Stimulated activated CD4-positive, alpha-beta T cell treated with anti-CD3 and anti-CD28 coated beads, Interleukin-2, amount 100 ng/mL, for 24 hours (primary cell): ENCODE measurements at regions not wholly inside any gene's neighbourhood (a gene's known extent, or its start where the extent isn't known, plus 50 kb on each side); places are given as distances from the start of the nearest gene placed in this dataset.
A peak's percentile ranks its signal among the peaks of the same experiment; 100 is the strongest.

Source experiments
- DNase-seq, 2 donors: peaks; one replicate each; pipeline ENCODE4 v3.0.0-alpha.2; 2020

- no peak for DNase-seq
These were observed 215.8 kb upstream of the PPP3CA start for GRCh38 chr4:101563126-101563525.

GRCh38 chr4:101556842-101557241 is 209.5 kb upstream of the PPP3CA start:
- peak in 1 of 2 donors; percentile 21 for DNase-seq

GRCh38 chr4:101555341-101555880 is 208.1 kb upstream of the PPP3CA start:
- no peak for DNase-seq

GRCh38 chr4:101540336-101540735 is 193.0 kb upstream of the PPP3CA start:
- DNase-seq = no peak

- no peak for DNase-seq
These were observed 181.2 kb upstream of the PPP3CA start for GRCh38 chr4:101528526-101528925.

GRCh38 chr4:101527188-101527587 is 179.9 kb upstream of the PPP3CA start:
- DNase-seq = peak; percentile 45 to 75

GRCh38 chr4:101515566-101515965 is 168.2 kb upstream of the PPP3CA start:
- DNase-seq = no peak

- DNase-seq = no peak
These were observed 167.8 kb upstream of the PPP3CA start for GRCh38 chr4:101515099-101515498.

GRCh38 chr4:101512416-101512815 is 165.1 kb upstream of the PPP3CA start:
- DNase-seq = no peak

- no peak for DNase-seq
These were observed 154.1 kb upstream of the PPP3CA start for GRCh38 chr4:101501421-101501820.

GRCh38 chr4:101500742-101501141 is 153.4 kb upstream of the PPP3CA start:
- DNase-seq = no peak

- DNase-seq = no peak
These were observed 127.9 kb upstream of the PPP3CA start for GRCh38 chr4:101475246-101475645.

GRCh38 chr4:101471201-101471600 is 123.9 kb upstream of the PPP3CA start:
- no peak for DNase-seq

GRCh38 chr4:101464596-101464995 is 117.3 kb upstream of the PPP3CA start:
- no peak for DNase-seq

GRCh38 chr4:101458914-101459313 is 111.6 kb upstream of the PPP3CA start:
- DNase-seq = no peak

GRCh38 chr4:101458473-101458872 is 111.1 kb upstream of the PPP3CA start:
- DNase-seq = no peak

- DNase-seq = no peak
These were observed 103.8 kb upstream of the PPP3CA start for GRCh38 chr4:101451086-101451485.

- no peak for DNase-seq
These were observed 94.1 kb upstream of the PPP3CA start for GRCh38 chr4:101441446-101441845.

- DNase-seq = no peak
These were observed 92.6 kb upstream of the PPP3CA start for GRCh38 chr4:101439926-101440325.

GRCh38 chr4:101421386-101421785 is 74.1 kb upstream of the PPP3CA start:
- DNase-seq = no peak

- no peak for DNase-seq
These were observed 73.3 kb upstream of the PPP3CA start for GRCh38 chr4:101420661-101421060.

GRCh38 chr4:101419336-101420135 is 72.2 kb upstream of the PPP3CA start:
- DNase-seq = no peak

- DNase-seq = no peak
These were observed 71.1 kb upstream of the PPP3CA start for GRCh38 chr4:101418466-101418865.

GRCh38 chr4:101418055-101418454 is 70.7 kb upstream of the PPP3CA start:
- peak; percentile 59 to 64 for DNase-seq

GRCh38 chr4:101417046-101417445 is 69.7 kb upstream of the PPP3CA start:
- no peak for DNase-seq
